Keratinocyte (primary cell): ENCODE measurements at regions not wholly inside any gene's neighbourhood (a gene's known extent, or its start where the extent isn't known, plus 50 kb on each side); places are given as distances from the start of the nearest gene placed in this dataset.

ENCODE experiments used
- DNase-seq: peaks from one replicate; pipeline ENCODE4 v3.0.0-alpha.2; 2011; ENCODE audit warnings: low read depth, missing footprints, low spot score
- FAIRE-seq: peaks from 2 replicates; lab custom pipeline; 2011; peaks lifted over from hg19 to GRCh38; lab: Jason Lieb, UNC
- H2AFZ ChIP-seq: 2 replicates; pipeline ENCODE4 v1.6.0; 2012; ENCODE audit warnings: low read length, control low read depth, inconsistent platforms; ENCODE audit not compliant: control insufficient read depth
- H3K27ac ChIP-seq: 2 replicates; pipeline ENCODE4 v1.5.1; 2011; ENCODE audit warnings: low read length; ENCODE audit not compliant: control insufficient read depth, insufficient read depth
- H3K27me3 ChIP-seq: 3 replicates; pipeline ENCODE4 v1.6.0; 2011; ENCODE audit warnings: low read length; ENCODE audit not compliant: control insufficient read depth, insufficient read depth; ENCODE audit errors: extremely low read depth
- H3K36me3 ChIP-seq, 2 experiments: 2 replicates in 1 of 2; 3 replicates in 1 of 2; pipeline ENCODE4 v1.5.1; 2011; ENCODE audit warnings: low read length in 2 of 2, mild to moderate bottlenecking in 1 of 2; ENCODE audit not compliant: control insufficient read depth in 2 of 2, insufficient read depth in 2 of 2; ENCODE audit errors: extremely low read depth in 1 of 2
- H3K4me1 ChIP-seq: 3 replicates; pipeline ENCODE4 v1.5.1; 2011; ENCODE audit warnings: low read length; ENCODE audit not compliant: control insufficient read depth, insufficient read depth; ENCODE audit errors: extremely low read depth
- H3K4me2 ChIP-seq: 3 replicates; pipeline ENCODE4 v1.6.0; 2011; ENCODE audit warnings: low read depth, low read length; ENCODE audit not compliant: control insufficient read depth, insufficient read depth; ENCODE audit errors: extremely low read depth
- H3K4me3 ChIP-seq, 3 experiments: fragments of 200-600 bp in 1 of 3; sonication (generic) in 1 of 3; 2 replicates in 2 of 3; 3 replicates in 1 of 3; pipeline ENCODE4 v1.5.1; 2011 to 2016; ENCODE audit warnings: low read length in 3 of 3, mild to moderate bottlenecking in 3 of 3, control low read depth in 2 of 3, inconsistent platforms in 1 of 3, low read depth in 1 of 3, mixed read lengths in 1 of 3, mixed run types in 1 of 3, moderate library complexity in 1 of 3; ENCODE audit not compliant: control insufficient read depth in 2 of 3, insufficient read depth in 2 of 3; ENCODE audit errors: extremely low read depth in 1 of 3
- H3K79me2 ChIP-seq: 2 replicates; pipeline ENCODE4 v1.6.0; 2012; ENCODE audit warnings: low read length; ENCODE audit not compliant: control insufficient read depth, insufficient read depth
- H3K9ac ChIP-seq: 3 replicates; pipeline ENCODE4 v1.6.0; 2011; ENCODE audit warnings: low read length; ENCODE audit not compliant: control insufficient read depth, insufficient read depth; ENCODE audit errors: extremely low read depth
- H3K9me1 ChIP-seq: 3 replicates; pipeline ENCODE4 v1.6.0; 2011; ENCODE audit warnings: low read length; ENCODE audit not compliant: control insufficient read depth, insufficient read depth; ENCODE audit errors: extremely low read depth
- H3K9me3 ChIP-seq: 2 replicates; pipeline ENCODE4 v1.5.1; 2012; ENCODE audit warnings: low read depth, low read length; ENCODE audit not compliant: control insufficient read depth
- H4K20me1 ChIP-seq: 3 replicates; pipeline ENCODE4 v1.6.0; 2011; ENCODE audit warnings: low read length; ENCODE audit not compliant: control insufficient read depth, insufficient read depth; ENCODE audit errors: extremely low read depth
- CTCF ChIP-seq, 3 experiments: IDR thresholded peaks in 1 of 3; conservative IDR thresholded peaks in 1 of 3; optimal IDR thresholded peaks in 1 of 3; 2 replicates in 2 of 3; 3 replicates in 1 of 3; pipeline versions ENCODE3 to v1.5.1; 2011; ENCODE audit warnings: low read length in 3 of 3, mild to moderate bottlenecking in 3 of 3, moderate library complexity in 2 of 3, control low read depth in 1 of 3, inconsistent platforms in 1 of 3; ENCODE audit not compliant: insufficient read depth in 2 of 3; ENCODE audit errors: extremely low read depth in 1 of 3
- EZH2 ChIP-seq: IDR thresholded peaks from one replicate; pipeline ENCODE4 v1.6.1; 2012; ENCODE audit warnings: inconsistent platforms, mild to moderate bottlenecking, low read length, moderate library complexity
- dilution Hi-C: fragments of 300-500 bp; cut with MboI; formaldehyde crosslinking; loops from one replicate; pipeline ENCODE4 v1.7.0; 2020; ENCODE audit warnings: low sequenced_read_pairs; ENCODE audit not compliant: extremely low pct_ligation_motif_present

DNA sequence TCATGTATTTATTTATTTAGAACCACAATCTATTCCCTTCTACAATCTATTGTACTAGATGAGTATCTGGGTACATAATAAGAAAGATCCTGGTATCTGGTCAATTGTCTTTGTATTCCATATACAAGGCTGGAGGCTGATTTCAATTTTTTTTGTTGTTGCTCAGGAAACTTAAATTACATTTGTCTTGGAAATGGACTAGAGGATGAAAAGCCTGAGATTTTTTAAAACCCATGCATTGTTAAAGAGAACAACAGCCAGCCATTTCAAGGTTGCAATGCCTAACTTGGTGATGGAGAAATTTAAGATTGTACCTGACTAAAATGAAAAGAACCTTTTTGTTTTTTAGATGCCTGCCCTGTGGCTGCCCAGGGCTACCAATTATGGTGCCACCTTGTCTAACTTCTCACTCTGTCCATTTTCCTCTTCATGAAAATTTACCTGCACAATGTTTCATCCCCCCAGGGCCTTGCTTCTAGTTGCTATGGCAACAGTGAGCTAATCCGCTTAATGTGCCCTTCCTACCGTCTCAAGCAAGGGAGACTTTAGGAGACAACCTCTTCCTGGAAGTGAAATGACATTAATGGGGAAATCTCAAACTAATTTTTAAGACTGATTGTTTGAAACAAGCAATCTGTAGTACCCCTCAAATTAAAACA is 203.7 kb upstream of the PHYHIPL start:
- no peak overlapping the region for H3K9ac ChIP-seq
- dilution Hi-C loops: no loop called here
- no peak overlapping the region for H2AFZ ChIP-seq
- no peaks in the 10 kb centered on the region for H3K4me1 ChIP-seq
- no peaks in the 10 kb centered on the region for H4K20me1 ChIP-seq
- H3K4me2 ChIP-seq: no peak overlapping the region
- DNase-seq: no peak
- H3K27ac ChIP-seq: no peak overlapping the region
- no peaks in the 10 kb centered on the region for H3K9me3 ChIP-seq
- H3K4me3 ChIP-seq: no peak overlapping the region
- no peaks in the 10 kb centered on the region for H3K79me2 ChIP-seq
- no peaks in the 10 kb centered on the region for H3K36me3 ChIP-seq
- H3K9me1 ChIP-seq: no peaks in the 10 kb centered on the region
- FAIRE-seq: no peak
- TF ChIP-seq CTCF (optimal IDR thresholded peaks at IDR 0.05 in 1 of 3, IDR thresholded peaks at IDR 0.05 in 1 of 3, conservative IDR thresholded peaks at IDR 0.05 in 1 of 3; ENCODE audit: extremely low read depth in 1 of 3, insufficient read depth in 2 of 3, low read length in 3 of 3): no peak
- H3K27me3 ChIP-seq: peaks cover 7% of the 10 kb centered on the region

DNA sequence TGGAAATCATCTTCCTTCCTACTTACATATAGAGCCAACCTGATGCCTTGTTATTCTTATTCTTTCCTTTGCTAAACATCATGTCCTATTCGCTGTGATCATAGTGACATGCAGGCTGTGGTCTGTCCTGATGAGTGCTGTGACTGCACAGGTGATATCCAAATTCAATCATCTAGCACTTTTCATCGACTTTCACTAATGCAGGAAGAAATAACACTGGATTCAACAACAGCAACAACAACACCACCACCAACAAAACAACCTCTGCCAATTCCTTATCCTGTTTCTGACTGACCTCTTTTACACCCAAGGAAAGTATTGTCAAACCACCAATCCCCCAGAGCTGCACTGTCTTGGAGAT is 203.2 kb upstream of the PHYHIPL start:
- no peaks in the 10 kb centered on the region for H3K4me1 ChIP-seq

More for the DNA sequence above, 203.2 kb upstream of the PHYHIPL start:
- Histone ChIP-seq H3K27ac (no peak overlapping the region), H3K79me2 (no peaks in the 10 kb centered on the region), H3K36me3 (no peaks in the 10 kb centered on the region), H4K20me1 (no peaks in the 10 kb centered on the region), H3K9ac (no peak overlapping the region), H2AFZ (no peak overlapping the region), H3K4me3 (no peak overlapping the region), H3K9me1 (no peaks in the 10 kb centered on the region), H3K27me3 (peaks cover 2% of the 10 kb centered on the region), H3K9me3 (no peaks in the 10 kb centered on the region), H3K4me2 (no peak overlapping the region)
- dilution Hi-C loops: no loop called here
- FAIRE-seq (no peak), DNase-seq (no peak)
- TF ChIP-seq CTCF (optimal IDR thresholded peaks at IDR 0.05 in 1 of 3, IDR thresholded peaks at IDR 0.05 in 1 of 3, conservative IDR thresholded peaks at IDR 0.05 in 1 of 3; ENCODE audit: extremely low read depth in 1 of 3, insufficient read depth in 2 of 3, low read length in 3 of 3) (no peak), EZH2 (no peak)
